ENCODE measurements at regions not wholly inside any gene's neighbourhood (a gene's known extent, or its start where the extent isn't known, plus 50 kb on each side); places are given as distances from the start of the nearest gene placed in this dataset.

- intact Hi-C loops (cut with micrococcal nuclease) (no loop called here), in situ Hi-C loops (cut with MboI; ENCODE audit: low sequenced_read_pairs) (no loop called here), dilution Hi-C loops (cut with HindIII; ENCODE audit: low sequenced_read_pairs, unreplicated experiment) (no loop called here)
- no TSS peak for BruUV-seq (replicated peaks)
- ChIA-PET POLR2A (ENCODE audit: unreplicated experiment) (no interaction called here), CTCF (no interaction called here)
- no peak overlapping the region for H3K56ac ChIP-seq (ENCODE audit: extremely low read depth, insufficient read depth, low read length)
- no peak overlapping the region for H2BK120ac ChIP-seq (ENCODE audit: low read depth, low read length)
- no peak overlapping the region for H3K4ac ChIP-seq (ENCODE audit: low read depth, low read length)
- H3K27ac ChIP-seq (ENCODE audit: insufficient read depth, low read length): no peak overlapping the region
- no peaks in the 10 kb centered on the region for H3K36me3 ChIP-seq (ENCODE audit: control insufficient read depth, insufficient read depth, low read length)
- no peak overlapping the region for H3K14ac ChIP-seq (replicated peaks; ENCODE audit: low read depth, low read length)
- H4K91ac ChIP-seq (ENCODE audit: insufficient read depth, low read depth, low read length): no peak overlapping the region
- no peaks in the 10 kb centered on the region for H3K27me3 ChIP-seq (ENCODE audit: control insufficient read depth, insufficient read depth, low read length)
- H2AFZ ChIP-seq (replicated peaks; ENCODE audit: low read length, poor library complexity): no peak overlapping the region
- H2BK20ac ChIP-seq (ENCODE audit: low read depth, low read length): no peak overlapping the region
- TF ChIP-seq RCOR1 (IDR thresholded peaks at IDR 0.05; ENCODE audit: insufficient replicate concordance, low read length): no peak
- TF ChIP-seq RFX5 (IDR thresholded peaks at IDR 0.05; ENCODE audit: low read depth, low read length): no peak
- no peak for TF ChIP-seq CEBPB (IDR thresholded peaks at IDR 0.05; ENCODE audit: low read depth, low read length)
- no peak for TF ChIP-seq MXI1 (IDR thresholded peaks at IDR 0.05; ENCODE audit: borderline replicate concordance, low read depth, low read length)
- no peak for TF ChIP-seq ELK1 (IDR thresholded peaks at IDR 0.05; ENCODE audit: borderline replicate concordance, low read depth, low read length)
- no peak for TF ChIP-seq SMC3 (IDR thresholded peaks at IDR 0.05; ENCODE audit: low read depth, low read length)
- TF ChIP-seq USF2 (IDR thresholded peaks at IDR 0.05; ENCODE audit: low read depth, low read length): no peak
- no peak for TF ChIP-seq NFE2L2 (IDR thresholded peaks at IDR 0.05; ENCODE audit: low read depth, low read length)
- TF ChIP-seq MAZ (IDR thresholded peaks at IDR 0.05; ENCODE audit: borderline replicate concordance, low read depth, low read length): no peak
- no peak for TF ChIP-seq FOS (IDR thresholded peaks at IDR 0.05; ENCODE audit: low read depth, low read length)
- no peak for TF ChIP-seq CHD1 (IDR thresholded peaks at IDR 0.05; ENCODE audit: low read depth, low read length)
- no peak for TF ChIP-seq CTCF (conservative IDR thresholded peaks at IDR 0.05; ENCODE audit: low read depth, low read length)
- no peak for TF ChIP-seq MAFK (IDR thresholded peaks at IDR 0.05; ENCODE audit: low read depth, low read length)
- no peak for TF ChIP-seq POLR2A (IDR thresholded peaks at IDR 0.05; ENCODE audit: low read depth, low read length)
- TF ChIP-seq RAD21 (IDR thresholded peaks at IDR 0.05; ENCODE audit: low read length): no peak
- TF ChIP-seq BHLHE40 (IDR thresholded peaks at IDR 0.05; ENCODE audit: low read depth, low read length): no peak
- H3K79me1 ChIP-seq (ENCODE audit: low read depth in 1 of 2, low read length in 2 of 2): no peaks in the 10 kb centered on the region
- no peak overlapping the region for H3K18ac ChIP-seq (ENCODE audit: low read depth, low read length)
- H3K4me2 ChIP-seq (ENCODE audit: low read depth, low read length): no peak overlapping the region
- WGBS, 2 experiments (ENCODE audit: extremely low coverage in 2 of 2, insufficient read length in 1 of 2): 0% methylated on average over 1 of the region's 1 CpG; no CpG with 5 or more reads in 1 of the 2 experiments
- no peak overlapping the region for H2AK9ac ChIP-seq (replicated peaks; ENCODE audit: low read depth, low read length, poor library complexity)
- no peaks in the 10 kb centered on the region for H3K4me1 ChIP-seq (ENCODE audit: control insufficient read depth, insufficient read depth, low read length)
- no peak overlapping the region for H4K5ac ChIP-seq (ENCODE audit: low read depth, low read length)
- H2BK15ac ChIP-seq (ENCODE audit: low read depth, low read length): no peak overlapping the region
- H2BK5ac ChIP-seq (ENCODE audit: low read depth, low read length, poor library complexity, severe bottlenecking): no peak overlapping the region
- H3K23ac ChIP-seq (ENCODE audit: low read depth, low read length): no peak overlapping the region
- no peak overlapping the region for H4K8ac ChIP-seq (ENCODE audit: low read depth in 2 of 2, low read length in 2 of 2)
- no peak for ATAC-seq (ENCODE audit: low read depth)
- no peaks in the 10 kb centered on the region for H3K9me1 ChIP-seq (ENCODE audit: insufficient read depth, low read length)
- no peaks in the 10 kb centered on the region for H4K20me1 ChIP-seq (ENCODE audit: insufficient read depth, low read length)
- no peak for DNase-seq
- H2AK5ac ChIP-seq (ENCODE audit: low read depth, low read length): no peak overlapping the region
- no peak overlapping the region for H3K4me3 ChIP-seq (ENCODE audit: insufficient read depth, low read depth, low read length)
- H3K9me3 ChIP-seq (ENCODE audit: control insufficient read depth, insufficient read depth, low read length): no peaks in the 10 kb centered on the region
- H3K9ac ChIP-seq (ENCODE audit: low read depth, low read length): no peak overlapping the region
Observed at GRCh38 chr14:28901631-28902030, 135.0 kb downstream of the FOXG1 start.

Data from IMR-90 (cell line).